ENCODE measurements at regions not wholly inside any gene's neighbourhood (a gene's known extent, or its start where the extent isn't known, plus 50 kb on each side); places are given as distances from the start of the nearest gene placed in this dataset.

- H3K4me3 ChIP-seq (ENCODE audit: low read depth, low read length): no peak overlapping the region
- TF ChIP-seq CTCF (IDR thresholded peaks at IDR 0.05; ENCODE audit: low read depth, low read length): no peak
- in situ Hi-C loops (cut with HindIII; ENCODE audit: low sequenced_read_pairs): no loop called here
- no peak for DNase-seq (ENCODE audit: low read depth, low spot score)
These were observed 610.0 kb downstream of the TAF11L14 start for GRCh38 chr5:18244309-18244708.

GRCh38 chr5:18252559-18252958, 618.3 kb downstream of the TAF11L14 start:
- DNase-seq (ENCODE audit: low read depth, low spot score): no peak
- in situ Hi-C loops (cut with HindIII; ENCODE audit: low sequenced_read_pairs): no loop called here
- TF ChIP-seq CTCF (IDR thresholded peaks at IDR 0.05; ENCODE audit: low read depth, low read length): no peak
- H3K4me3 ChIP-seq (ENCODE audit: low read depth, low read length): no peak overlapping the region

DNA sequence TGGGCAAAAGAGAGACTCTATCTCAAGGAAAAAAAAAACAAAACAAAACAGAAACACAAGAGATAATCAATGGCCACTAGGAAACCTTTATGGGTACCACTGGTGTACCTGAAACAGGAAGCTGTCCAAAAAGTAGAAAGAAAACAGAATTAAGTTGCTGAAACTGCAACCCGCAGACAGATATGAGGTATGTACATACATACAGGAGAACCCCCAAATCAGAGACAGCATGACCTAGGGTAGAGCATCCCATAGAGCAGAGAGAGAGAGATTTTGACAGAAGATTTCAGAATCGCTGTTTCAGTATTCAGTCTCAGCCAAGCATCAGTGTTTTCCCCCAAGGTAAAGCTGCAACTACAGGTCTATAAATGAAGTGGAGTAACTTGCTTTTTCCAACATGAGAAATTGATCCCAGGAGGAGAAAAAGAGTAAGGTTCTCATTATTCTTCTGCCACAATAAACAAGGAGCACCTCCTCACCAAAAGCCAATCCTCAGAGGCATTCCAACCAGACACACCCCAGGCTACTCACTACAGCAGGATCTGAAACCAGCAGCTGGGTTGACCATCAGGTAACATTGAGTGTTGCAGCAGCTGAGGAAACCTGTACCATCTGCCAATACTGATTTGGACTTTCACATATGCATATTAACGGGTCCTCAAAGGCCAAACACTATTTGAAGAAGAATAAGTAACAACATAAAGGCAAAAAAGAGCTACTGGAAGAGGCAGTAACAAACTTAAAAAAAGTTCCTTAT, 630.0 kb downstream of the TAF11L14 start:
- no peak overlapping the region for H3K4me3 ChIP-seq (ENCODE audit: low read depth, low read length)
- TF ChIP-seq CTCF (IDR thresholded peaks at IDR 0.05; ENCODE audit: low read depth, low read length): no peak
- in situ Hi-C loops (cut with HindIII; ENCODE audit: low sequenced_read_pairs): no loop called here
- no peak for DNase-seq (ENCODE audit: low read depth, low spot score)

DNA sequence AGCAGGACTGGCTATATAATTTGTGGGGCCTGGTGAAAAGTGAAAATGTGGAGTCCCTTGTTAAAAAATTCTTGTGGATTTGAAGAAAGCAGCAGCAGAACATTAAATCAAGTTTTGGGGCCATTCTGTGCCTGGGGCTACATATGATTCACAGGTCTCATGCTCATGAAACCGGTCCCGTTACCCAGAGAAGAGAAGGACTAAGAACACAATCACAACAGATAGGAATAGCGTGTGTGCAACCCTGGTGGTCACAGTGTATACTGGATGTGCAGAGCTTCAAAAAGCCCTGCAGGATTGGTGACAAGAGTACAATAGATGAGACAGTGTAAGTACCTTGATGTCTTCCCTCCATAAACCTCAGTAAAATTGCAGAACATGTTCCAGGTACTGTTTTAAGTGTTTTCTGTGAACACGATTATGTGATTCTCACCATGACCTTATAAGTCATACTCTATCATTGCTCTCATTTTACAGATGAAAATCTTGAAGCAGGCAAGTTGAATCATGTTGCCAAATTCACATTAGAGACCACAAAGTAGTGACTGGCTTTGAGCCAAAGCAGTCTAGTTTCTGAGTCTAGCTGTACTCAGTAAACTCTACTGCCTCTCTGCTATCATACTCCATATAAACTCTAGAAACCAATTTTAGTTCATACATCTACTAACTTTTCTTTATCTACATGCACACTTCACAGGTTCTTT, 636.5 kb downstream of the TAF11L14 start:
- DNase-seq (ENCODE audit: low read depth, low spot score): no peak
- H3K4me3 ChIP-seq (ENCODE audit: low read depth, low read length): no peak overlapping the region
- TF ChIP-seq CTCF (IDR thresholded peaks at IDR 0.05; ENCODE audit: low read depth, low read length): no peak
- in situ Hi-C loops (cut with HindIII; ENCODE audit: low sequenced_read_pairs): no loop called here

DNA sequence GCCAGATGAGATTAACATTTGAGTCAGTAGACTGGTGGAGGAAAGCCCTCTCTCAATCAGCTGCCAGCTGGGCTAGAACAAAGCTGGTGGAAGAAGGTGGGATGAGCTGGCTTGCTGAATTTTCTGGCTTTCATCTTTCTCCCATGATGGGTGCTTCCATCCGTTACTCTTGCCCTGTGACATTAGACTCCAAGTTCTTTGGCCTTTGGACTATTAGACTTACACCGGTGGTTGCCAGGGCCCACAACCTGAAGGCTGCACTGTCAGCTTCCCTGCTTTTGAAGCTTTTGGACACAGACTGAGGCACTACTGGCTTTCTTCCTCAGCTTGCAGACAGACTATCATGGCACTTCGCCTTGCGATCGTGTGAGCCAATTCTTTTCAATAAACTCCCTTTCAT, 642.7 kb downstream of the TAF11L14 start:
- no peak for DNase-seq (ENCODE audit: low read depth, low spot score)
- in situ Hi-C loops (cut with HindIII; ENCODE audit: low sequenced_read_pairs): no loop called here
- no peak overlapping the region for H3K4me3 ChIP-seq (ENCODE audit: low read depth, low read length)
- TF ChIP-seq CTCF (IDR thresholded peaks at IDR 0.05; ENCODE audit: low read depth, low read length): no peak

DNA sequence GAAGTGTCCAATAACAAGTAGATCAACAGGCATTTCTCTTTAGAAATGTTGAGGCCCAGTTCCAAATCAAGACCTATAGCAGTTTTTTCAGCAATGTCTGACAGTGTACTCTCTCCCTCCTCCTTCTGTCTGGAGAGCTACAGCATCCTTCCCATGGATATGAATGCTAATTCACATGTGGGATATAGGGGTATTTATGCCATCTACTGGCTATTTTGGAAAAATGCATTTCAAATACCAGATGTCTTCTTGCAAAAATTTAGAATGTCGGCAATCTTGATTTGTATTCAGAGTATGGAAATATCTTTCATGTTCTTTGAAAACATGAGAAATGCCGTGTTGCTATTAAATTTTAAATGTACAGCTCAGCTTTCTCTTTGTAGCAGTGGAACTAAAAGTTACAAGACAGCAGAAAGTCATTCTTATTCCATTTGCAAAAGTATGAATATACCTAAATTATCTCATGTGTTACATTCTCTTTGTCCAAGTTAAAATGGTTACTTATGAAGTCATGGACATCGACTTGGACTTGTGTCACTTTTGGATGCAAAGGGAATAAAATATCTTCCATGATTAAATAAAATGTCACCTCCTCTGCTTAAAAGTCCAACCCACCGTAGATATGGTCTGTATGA, 647.8 kb downstream of the TAF11L14 start:
- in situ Hi-C loops (cut with HindIII; ENCODE audit: low sequenced_read_pairs): no loop called here
- H3K4me3 ChIP-seq (ENCODE audit: low read depth, low read length): no peak overlapping the region
- DNase-seq (ENCODE audit: low read depth, low spot score): peak; percentile 65
- TF ChIP-seq CTCF (IDR thresholded peaks at IDR 0.05; ENCODE audit: low read depth, low read length): peak; percentile 54

Measured in astrocyte of the spinal cord (primary cell).